Activated CD8-positive, alpha-beta memory T cell treated with anti-CD3 and anti-CD28 coated beads, Interleukin-2, amount 50 U/mL, for 1 hour (primary cell): ENCODE measurements at regions not wholly inside any gene's neighbourhood (a gene's known extent, or its start where the extent isn't known, plus 50 kb on each side); places are given as distances from the start of the nearest gene placed in this dataset.
"Not testable (repeated sequence)": the region's sequence is repeated elsewhere in the genome, so short reads cannot be mapped to it uniquely, and the experiment has no call there.

Experiments used
- DNase-seq: peaks from one replicate; pipeline ENCODE4 v3.0.0-alpha.2; 2020; ENCODE audit errors: extremely low read depth

DNA sequence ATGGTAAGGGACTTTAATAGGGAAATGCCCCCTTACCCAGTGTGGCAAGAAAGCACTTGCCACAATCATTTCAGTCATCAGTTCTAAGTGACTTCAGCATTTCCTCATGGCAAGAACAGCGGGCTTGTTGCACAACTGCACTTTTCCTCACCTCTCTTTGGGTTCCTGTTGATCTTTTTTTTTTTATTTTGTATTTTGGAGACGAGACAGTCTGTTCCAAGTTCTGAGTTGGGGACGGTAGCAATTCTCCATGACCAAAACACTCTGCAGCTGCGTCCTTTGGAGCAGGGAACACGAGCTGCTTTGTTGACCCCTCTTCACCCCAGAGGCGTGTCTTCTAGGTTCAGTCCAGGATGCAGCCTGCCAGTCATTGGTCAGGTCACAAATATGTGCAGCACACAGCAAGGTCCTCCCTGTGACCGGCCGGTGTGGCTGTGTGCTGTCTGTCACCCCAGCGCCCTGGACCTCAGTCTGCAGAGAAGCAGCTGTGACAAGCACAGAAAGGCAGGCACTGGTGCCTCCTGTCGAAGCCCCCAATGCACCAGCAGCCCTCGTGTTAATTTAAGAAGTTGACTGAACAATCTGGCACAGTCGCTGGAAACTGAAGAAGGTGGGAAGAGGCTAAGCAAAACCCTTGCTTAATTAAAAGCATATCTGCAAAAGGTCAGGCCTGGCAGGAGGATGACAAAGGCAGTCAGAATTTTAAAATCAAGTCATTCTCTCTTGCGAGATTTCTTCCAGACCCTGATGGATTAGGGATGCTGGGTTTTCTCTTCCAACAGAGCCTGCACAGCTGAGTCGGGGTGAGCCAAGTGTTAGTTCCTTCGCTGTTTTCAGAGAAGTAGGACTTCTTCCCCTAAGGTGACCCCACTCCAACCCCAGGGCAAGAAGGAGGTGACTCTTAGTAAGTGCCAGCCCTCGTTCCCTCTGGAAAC, 96.7 kb upstream of the COPS8 start:
- no peak for DNase-seq

DNA sequence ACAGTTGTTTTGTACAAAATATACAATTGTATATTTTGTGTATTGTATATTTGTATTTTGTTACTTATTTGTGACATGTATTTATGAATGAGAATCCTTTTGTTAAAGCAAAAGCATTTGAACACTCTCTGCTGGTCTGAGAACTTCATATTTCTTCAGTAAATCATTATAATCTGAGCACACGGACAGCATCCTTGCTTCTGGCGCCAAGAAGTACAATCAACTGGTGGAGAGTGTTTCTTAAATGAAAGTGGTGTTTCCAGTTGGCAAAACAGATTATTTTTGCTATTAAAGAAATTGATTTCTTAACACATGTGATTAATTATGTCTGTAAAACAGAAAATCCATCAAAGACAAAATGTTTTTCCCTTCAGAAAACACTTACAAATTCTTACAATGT, 95.1 kb upstream of the COPS8 start:
- DNase-seq: no peak

DNA sequence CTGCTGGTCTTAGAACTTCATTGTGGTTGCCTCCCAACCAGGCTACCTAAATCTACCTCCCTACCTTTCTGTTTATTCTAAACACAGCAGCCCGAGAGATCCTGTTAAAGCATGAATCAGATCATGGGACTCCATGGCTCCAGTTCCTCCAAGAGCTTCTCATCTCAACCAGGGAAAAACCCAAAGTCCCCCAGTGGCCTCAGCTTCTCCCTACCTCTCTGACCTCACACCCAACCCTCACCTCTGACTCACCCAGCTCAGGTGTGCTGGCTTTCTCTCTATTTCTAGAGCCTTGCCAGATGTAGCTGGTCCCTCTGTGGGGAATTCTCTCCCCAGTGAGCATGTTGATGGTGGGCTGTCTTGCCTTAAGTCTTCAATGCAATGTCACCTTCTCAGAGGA, 93.8 kb upstream of the COPS8 start:
- DNase-seq: no peak

DNA sequence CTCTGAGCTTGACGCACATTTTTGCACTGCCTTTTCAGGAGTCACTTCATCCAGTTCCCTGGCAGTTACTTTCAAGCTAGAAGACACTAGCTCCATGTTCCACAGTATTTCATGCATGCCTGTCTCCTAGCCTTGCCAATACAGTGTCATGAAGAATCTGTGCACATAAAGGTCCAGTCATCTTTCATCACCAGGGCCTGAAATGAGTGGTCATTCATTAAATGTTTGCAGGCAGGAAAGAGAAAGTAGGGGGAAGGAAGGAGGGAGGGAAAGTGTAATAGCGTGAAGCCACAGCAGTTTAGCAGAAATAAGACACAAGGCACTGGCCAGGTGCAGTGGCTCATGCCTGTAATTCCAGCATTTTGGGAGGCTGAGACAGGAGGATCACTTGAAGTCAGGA, 92.4 kb upstream of the COPS8 start:
- DNase-seq: no peak

DNA sequence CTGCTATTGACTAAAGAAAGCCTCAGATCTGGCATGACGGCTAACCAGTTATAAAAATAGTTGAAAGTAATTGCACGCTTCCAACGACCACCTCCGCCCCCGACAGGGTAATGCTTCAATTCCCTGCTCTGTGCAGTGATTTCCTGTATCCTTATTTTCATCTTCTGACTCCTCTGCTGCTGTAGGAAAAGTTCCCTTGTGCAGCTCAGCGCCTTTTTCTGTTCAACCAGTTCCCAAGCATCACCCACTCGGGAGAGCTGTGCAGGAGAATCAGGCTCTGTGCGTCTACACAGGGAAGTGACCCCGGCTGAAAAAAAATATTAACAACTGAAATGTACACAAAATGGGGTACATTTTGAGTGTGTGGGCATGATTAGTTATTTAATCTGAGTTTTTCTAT, 91.3 kb upstream of the COPS8 start:
- no peak for DNase-seq

DNA sequence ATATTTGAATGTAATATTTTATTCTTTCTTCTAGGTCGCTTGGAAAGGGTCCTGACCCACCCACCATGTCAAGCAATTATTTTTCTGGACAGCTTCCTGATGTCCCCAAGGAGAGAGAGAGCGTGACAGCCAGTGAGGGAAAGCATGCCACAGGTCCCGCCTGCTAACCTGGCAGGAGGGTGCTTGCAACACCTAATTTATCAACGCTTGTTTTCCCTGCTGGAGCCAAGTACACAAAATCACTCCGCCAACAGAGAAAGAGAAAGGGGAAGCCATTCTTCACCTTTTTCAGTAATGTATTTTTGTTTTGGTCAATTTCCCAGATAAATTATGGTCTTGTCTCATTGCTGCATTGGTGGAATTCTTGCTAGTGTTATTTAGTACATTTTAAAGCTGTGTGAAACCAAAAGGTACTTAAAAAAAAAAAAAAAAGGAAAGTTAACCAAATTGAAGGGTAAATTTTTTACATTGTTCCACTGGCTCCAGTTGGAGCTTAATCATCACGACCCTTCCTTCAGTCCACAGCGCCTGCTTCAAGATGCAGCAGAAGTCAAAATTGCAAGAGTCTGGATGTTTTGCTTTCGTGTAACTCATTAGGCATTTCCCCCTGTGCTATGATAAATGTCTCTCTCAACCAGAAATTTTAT, 88.5 kb upstream of the COPS8 start:
- DNase-seq: no peak

DNA sequence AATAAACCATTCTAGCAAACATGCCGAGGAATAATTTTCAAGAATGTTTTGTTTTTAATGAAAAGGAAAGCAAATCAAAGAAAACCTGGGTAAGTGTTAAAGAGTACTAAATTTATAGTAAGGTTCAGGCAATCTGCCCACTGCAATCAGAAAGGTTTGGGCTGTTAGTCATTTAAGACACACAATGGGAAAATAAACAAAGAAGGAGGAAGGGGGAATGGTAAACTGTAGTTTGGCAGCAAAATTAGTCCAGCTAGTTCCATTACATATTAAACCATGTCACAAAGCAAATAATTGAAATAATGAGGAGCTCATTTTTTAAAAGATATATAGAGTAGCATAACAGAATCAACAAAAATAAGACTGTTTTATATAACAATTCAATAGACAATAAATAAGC, 87.5 kb upstream of the COPS8 start:
- no peak for DNase-seq

DNA sequence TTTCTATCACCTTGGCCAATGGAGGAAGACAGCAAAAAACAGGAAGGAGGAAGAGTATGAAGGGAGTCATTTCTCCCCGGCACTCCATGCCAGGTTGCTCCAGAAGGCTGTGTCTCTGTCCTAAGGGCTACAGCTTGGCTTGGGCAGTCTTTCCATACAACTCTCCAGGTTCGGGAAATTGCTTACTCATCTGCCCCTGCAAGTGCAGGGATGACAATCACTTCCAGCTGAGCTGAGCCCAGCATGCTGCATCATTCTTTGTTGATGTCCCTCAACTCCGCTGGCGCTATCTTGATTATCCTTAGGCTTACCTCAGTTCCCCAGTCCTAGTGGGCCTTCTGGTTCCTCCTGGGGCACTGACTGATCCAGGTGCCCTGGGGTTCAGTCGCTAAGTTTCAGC, 86.9 kb upstream of the COPS8 start:
- no peak for DNase-seq

DNA sequence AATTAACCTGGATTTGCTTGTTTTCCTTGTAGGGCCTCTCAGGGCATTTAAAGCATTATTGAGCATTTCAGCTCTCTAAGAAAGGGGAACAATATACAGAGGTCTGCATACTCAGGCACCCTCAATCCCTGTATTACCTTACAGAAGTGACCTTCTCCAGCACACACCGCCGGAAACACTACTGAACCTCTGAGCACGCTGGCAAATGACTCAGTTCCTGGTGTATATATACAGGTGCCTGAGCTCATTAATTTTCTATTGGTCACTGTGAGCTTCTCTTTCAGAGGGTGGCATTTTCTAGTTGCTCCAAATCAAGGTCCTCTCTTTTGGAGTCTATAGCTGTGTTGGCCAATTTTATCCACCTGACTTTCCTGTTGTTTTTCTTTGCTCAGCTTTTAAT, 85.2 kb upstream of the COPS8 start:
- DNase-seq: no peak

DNA sequence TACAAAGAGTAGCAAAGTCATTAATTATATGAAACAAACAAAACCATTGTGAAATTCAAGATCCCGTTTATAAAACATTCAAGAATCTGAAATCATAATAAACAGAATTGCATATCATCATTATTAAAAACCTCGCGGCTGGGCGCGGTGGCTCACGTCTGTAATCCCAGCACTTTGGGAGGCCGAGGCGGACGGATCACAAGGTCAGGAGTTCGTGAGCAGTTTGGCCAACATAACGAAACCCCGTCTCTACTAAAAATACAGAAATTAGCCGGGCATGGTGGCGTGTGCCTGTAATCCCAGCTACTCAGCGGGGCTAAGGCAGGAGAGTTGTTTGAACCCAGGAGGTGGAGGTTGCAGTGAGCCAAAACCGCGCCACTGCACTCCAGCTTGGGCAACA, 80.3 kb upstream of the COPS8 start:
- DNase-seq: not testable (repeated sequence)

DNA sequence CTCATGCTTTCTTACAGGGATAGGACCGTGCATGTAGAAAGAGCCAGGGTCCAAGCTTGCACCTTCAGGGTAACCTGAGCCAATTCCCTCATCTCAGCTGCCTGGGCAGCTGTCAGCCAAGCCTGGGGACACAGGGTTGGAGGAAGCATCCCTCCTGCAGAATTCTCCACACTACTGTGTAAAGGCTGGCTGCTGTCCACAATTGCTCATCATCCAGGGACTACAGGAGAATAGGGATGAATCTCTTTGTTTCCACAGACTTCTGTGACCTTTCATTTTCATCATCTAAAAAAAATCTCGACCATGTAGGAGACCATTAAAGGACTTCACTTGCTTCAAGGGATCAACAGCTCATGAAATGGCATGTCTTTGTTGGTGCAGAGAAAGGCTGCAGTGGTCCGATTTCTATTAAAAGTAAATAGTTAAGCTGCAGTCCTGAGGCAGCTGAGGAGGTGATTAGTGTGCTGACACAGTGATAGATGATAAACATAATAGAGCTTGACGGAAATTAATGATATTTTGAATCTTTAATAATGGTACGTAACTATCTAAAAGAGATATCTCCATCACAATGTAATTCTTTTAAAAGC, 74.4 kb upstream of the COPS8 start:
- no peak for DNase-seq

DNA sequence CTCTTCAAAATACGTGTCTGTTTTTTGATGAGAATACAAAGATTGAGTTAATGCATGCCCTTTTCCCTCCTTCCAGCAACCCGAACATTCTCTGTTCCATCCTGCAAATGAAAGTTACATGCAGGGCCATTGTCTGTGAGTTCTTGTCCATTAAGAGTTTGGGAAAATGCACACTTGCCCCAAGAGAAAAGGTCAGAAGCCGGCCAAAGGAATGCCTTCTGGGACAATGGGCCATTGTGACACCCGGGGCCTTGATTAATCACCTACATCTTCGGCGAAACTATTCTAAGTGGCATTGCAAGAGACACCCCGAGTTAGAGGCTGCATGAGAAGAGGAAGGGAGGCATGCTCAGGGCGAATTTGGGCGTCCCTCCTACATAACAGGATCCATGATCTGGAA, 73.7 kb upstream of the COPS8 start:
- no peak for DNase-seq

DNA sequence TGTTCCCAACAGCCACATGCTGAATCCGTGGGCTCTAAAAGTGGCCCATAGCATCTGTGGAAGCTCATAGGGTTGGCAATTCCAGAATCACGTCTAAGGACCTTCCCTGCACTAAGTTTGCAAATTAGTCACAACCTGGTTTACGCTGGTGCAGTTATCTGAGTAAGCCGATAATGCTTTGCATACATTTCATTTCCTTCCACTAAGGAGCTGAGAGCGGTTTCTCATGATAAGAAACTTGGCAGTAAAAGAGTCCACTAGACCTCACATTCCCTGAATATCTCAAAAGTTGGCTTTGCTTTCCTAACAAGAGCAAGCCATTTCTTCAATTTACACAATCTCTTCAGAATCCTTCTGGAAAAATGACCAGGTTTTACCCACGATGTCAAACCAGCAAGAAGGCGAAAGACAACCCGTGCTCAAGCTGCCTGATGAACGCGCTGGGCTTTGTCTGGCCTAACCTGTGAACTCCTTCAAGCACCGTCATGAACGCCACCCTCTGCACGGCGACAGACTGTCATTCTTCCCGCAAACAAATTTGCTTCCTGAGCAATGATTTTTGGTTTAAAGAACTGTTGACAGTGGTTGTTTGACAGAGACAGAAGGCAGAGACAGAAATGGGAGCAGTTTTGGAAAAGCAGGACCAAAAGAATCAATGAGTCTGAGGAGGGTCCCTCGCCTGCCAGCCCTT, 73.0 kb upstream of the COPS8 start:
- no peak for DNase-seq

DNA sequence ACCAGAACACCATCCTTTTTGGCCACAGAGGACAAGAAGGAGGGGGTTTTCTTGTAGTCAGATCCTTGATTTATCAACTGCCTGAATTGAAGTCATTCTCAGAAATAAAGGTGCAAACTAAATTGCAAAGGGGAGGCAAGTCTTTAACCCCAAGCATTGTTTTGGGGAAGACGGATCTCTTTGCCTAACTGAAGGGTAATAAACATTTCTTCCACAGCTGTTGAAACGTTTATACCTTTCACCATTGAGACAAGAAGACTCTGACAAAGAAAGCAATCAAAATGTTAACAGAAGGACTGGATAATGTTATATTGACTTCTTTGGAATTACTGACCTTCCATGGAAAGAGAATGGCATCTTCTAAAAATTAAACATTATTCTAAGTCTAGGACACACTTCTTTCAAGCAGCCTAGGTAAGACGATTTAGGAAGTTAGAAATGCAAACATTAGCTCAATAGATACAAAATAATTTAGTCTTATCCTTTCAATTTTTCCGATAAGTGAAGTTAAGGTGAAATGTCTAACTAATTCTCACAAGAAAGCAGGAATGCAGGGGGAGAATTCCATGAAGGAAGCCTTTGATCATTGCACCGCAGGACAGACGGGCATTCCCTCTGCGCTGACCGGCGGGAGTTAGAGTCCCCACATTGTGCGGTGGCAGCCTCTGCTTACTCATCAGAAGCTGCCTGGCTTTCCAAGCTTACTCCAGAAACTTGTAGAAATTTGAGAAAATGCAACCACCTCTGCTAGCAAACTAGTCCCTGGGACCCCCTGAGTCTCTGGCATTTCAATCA, 69.4 kb upstream of the COPS8 start:
- DNase-seq: no peak

DNA sequence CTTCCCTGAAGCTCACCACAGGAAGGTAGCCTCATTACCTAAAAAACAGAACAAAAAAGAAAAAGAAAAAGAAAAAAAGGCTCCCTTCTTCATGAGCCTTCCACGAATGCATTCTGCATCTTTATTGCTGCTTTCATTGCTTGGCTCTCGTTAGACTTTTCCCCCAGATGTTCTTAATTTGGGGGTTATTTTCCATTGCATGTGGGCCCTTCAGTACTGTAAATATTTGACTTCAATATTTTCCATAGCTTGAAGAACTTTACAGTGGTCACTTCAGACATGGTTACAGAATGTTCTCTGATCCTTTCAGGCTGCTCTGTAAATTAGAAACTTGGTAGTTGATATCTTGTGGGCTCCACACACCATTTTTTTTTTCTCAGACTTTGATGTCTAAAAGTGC, 65.6 kb upstream of the COPS8 start:
- no peak for DNase-seq

DNA sequence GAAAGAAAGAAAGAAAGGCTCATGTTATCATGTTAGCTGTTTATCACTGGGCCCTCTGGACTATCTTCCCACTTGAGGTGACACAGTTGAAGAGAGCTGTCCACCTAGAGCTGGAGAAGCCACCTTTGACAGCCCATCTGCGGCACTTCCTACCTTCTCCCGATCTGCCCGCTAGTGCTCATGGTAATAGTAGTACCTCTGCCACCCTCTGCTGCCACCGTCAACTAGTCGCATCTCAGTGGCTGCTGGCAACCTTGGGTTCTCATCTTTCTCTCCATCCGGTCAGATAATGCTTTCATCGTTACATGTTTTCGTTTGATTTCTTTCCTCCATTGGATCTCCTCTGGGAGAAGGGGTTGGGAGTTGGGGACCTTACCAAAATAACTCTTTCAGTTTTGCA, 63.2 kb upstream of the COPS8 start:
- DNase-seq: no peak

DNA sequence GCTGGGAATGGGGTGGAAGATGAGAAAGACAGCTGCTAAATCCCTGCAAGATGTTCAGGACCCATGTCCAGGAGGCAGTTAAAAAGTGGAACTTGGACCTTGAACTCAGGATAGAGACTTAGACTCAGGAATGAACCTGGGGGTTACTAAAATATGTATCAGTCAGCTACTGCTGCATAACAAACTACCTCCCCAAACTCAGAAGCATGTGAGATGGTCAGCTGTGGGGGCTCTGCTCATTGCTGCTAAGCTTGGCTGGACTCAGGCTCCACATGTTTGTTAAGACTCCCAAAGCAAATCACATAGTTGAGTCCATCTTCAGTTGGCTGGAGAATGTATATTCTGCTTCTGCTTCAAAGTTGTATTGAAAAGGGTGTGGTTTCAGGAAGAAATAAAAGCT, 61.4 kb upstream of the COPS8 start:
- DNase-seq: no peak

DNA sequence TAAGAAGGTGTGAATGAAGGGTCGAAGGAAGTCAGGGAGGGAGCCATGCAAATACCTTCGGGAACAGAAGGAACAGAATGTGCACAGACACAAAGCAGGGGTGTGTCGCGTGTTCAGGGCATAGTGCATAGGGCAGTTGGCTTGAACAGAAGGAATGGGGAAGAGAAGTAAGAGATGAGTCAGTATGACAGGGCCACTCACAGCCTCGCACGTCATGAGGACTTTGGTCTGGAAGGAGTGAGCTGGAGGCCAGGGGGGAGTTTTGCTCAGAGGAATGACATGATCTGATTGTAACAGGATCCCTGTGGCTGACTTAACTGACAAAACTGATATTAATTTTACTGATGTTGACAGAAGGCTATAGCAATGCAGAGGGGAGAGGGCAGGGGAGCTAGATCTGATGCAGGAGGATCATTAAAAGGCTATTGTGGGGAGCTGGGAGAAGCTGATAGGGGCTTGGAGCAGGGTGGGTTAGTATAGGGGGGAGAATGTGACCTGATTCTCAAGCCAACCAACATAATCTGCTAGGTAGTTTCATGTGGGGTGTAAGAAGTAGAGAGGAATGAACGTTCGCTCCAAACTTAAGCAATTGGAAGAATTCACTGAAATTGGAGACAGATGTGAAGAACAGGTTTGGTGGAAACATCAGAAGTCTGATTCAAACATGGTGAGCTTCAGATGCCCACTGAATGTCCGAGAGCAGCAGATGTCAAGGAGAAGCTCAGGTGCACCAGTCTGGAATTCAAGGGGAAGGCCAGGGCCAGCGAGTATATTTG, 60.4 kb upstream of the COPS8 start:
- no peak for DNase-seq

DNA sequence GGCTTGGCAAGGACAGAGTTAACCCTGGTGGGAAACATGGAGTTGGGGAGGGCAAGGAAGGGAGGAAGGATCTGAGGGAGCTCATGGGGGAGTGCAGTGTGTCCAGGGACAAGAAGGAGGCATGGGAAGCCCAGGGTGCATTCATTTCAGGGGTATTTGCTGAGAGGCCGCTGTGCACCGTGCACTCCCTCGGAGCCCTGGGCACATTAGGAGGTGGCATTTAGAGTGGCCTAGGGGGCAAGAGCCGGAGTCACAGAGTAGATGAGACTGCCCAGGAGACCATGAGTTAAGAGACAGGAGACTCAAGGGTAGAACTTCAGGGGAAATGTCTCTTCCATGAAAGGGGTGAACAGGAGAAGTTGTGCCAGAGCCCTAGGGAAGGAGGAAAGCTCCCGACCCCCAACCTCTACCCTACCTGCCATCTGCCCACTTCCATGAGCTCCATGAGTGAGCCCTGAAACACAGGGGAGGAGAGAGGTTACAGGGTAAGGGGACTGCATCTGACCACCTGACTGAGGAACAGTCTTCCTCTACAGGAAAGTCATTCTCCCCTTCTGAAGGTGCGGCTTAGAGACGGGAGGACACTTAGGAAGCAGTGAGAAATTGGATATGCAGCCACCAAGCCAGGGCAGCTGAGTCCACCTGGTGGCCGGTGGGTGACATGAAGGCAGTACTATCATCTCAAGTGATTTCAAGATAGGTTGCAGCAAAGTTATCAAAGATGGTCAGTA, 58.5 kb upstream of the COPS8 start:
- no peak for DNase-seq

DNA sequence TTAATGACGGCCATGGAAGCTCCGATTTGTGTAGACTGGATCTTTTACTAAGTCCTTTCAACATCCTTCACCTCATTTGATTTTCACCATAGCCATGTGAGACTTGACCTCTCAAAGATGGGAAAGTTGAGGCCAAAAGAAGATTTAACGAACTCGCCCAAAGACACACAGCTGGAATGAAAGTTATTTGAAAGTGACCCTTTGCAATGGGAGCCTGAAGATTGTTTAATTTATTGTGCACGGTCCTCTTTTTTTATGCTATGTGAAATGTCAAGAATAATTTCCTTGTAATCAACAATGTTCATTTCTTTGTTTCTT, 58.0 kb upstream of the COPS8 start:
- no peak for DNase-seq
